NCI-H748 (cell line): ENCODE measurements at regions not wholly inside any gene's neighbourhood (a gene's known extent, or its start where the extent isn't known, plus 50 kb on each side); places are given as distances from the start of the nearest gene placed in this dataset.
A peak's percentile ranks its signal among the peaks of the same experiment; 100 is the strongest.
"Not testable (repeated sequence)": the region's sequence is repeated elsewhere in the genome, so short reads cannot be mapped to it uniquely, and the experiment has no call there.

Experiments
- DNase-seq: peaks from one replicate; lab custom pipeline; 2025; ENCODE audit not compliant: unreplicated experiment; lab: John Stamatoyannopoulos, UW

DNA sequence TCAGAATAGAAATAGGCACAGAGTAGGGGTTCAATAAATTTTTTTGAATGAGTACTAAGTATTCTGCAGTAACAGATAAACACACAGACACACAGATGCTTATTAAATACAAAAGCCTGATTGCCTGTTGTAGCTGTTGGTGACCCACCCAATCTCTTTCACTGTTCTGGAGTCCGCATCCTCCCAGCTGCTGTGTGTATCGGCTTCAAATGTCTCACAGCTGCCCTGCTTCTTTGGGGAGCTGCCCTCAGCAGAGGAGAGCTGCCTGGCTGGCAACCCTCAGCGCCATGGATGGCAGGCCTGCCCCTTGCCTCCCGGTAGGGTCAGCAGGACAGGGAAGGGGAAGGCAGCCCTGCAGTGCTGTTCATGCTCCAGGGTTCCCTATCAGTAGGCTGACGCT, 50.5 kb upstream of the PRNP start:
- DNase-seq = no peak

- DNase-seq = no peak
Measured at GRCh38 chr20:4635342-4635741, 50.9 kb upstream of the PRNP start.

DNA sequence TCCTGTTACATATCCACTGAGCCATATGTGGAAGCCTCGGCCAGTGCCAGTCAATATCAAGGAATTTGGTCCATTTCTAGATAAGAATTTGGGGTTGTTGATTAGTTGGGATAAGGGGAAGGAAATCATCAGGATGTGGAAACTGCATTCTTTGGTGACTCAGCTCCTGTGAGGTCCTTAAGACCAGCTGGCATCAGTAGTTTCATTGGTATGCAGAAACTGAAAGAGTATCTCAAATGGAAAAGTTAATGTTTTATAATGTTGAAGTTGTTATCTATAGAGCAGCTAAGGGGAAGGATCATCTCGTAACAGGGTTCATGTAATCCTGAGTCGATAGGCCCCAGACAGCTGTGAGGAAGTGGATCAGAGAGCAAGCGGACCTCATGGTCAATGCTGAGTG, 52.5 kb upstream of the PRNP start:
- no peak for DNase-seq

GRCh38 chr20:4633379-4633778, 52.9 kb upstream of the PRNP start:
- no peak for DNase-seq

GRCh38 chr20:4632876-4633275, 53.4 kb upstream of the PRNP start:
- no peak for DNase-seq

DNA sequence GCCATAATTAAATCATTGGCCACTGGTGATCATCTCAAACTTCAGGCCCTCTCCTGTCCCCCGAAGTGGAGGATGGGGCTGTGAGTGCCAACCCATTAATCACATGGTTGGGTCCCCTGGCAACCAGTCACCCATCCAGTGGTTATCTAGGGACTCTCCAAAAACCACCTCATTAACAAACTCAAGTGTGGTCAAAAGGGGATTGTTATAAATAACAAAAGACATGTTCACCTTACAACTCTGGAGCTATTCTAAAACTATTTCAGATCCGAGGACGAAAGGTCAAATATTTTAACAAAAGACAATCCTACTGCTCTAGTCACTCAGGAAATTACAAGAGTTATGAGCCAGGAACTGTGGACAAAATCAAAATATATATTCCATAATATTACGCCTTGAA, 60.0 kb upstream of the PRNP start:
- no peak for DNase-seq

DNA sequence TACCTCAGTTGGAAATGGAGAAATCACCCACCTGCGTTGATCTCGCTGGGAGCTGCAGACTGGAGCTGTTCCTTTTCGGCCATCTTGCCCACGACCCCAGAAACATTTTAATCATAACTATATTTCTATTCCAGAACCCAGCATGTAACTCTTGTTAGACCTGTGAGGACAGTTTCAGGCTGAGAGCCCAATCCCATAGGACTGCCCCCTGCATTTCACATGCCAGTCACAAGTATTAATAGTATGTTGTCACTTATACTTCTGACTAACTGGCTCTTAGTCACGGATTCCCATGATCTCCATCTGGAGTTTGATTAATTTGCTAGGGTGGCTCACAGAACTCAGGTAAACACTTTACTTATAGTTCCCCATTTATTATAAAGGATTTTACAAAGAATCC, 60.6 kb upstream of the PRNP start:
- no peak for DNase-seq

DNA sequence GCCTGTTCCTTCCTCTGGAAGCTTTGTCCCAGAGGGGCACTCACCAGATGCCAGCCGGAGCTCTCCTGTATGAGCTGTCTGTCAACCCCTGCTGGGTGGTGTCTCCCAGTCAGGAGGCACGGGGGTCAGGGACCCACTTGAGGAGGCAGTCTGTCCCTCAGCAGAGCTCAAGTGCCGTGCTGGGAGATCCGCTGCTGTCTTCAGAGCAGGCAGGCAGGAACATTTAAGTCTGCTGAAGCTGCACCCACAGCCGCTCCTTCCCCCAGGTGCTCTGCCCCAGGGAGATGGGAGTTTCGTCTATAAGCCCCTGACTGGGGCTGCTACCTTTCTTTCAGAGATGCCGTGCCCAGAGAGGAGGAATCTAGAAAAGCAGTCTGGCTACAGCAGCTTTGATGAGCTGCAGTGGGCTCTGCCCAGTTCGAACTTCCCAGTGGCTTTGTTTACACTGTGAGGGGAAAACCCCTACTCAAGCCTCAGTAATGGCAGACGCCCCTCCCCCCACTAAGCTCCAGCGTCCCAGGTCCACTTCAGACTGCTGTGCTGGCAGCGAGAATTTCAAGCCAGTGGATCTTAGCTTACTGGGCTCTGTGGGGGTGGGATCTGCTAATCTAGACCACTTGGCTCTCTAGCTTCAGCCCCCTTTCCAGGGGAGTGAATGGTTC, 61.5 kb upstream of the PRNP start:
- peak; percentile 28 for DNase-seq

DNA sequence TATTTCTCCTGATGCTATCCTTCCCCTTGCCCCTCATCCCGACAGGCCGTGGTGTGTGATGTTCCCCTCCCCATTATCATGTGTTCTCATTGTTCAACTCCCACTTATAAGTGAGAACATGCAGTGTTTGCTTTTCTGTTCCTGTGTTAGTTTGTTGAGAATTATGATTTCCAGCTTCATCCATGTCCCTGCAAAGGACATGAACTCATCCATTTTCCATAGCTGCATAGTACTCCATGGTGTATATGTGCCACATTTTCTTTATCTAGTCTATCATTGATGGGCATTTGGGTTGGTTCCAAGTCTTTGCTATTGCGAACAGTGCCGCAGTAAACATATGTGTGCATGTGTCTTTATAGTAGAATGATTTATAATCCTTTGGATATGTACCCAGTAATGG, 67.1 kb upstream of the PRNP start:
- not testable (repeated sequence) for DNase-seq

- DNase-seq = no peak
Measured at GRCh38 chr20:4617484-4617883, 68.8 kb upstream of the PRNP start.

GRCh38 chr20:4617019-4617418, 69.2 kb upstream of the PRNP start:
- no peak for DNase-seq

DNA sequence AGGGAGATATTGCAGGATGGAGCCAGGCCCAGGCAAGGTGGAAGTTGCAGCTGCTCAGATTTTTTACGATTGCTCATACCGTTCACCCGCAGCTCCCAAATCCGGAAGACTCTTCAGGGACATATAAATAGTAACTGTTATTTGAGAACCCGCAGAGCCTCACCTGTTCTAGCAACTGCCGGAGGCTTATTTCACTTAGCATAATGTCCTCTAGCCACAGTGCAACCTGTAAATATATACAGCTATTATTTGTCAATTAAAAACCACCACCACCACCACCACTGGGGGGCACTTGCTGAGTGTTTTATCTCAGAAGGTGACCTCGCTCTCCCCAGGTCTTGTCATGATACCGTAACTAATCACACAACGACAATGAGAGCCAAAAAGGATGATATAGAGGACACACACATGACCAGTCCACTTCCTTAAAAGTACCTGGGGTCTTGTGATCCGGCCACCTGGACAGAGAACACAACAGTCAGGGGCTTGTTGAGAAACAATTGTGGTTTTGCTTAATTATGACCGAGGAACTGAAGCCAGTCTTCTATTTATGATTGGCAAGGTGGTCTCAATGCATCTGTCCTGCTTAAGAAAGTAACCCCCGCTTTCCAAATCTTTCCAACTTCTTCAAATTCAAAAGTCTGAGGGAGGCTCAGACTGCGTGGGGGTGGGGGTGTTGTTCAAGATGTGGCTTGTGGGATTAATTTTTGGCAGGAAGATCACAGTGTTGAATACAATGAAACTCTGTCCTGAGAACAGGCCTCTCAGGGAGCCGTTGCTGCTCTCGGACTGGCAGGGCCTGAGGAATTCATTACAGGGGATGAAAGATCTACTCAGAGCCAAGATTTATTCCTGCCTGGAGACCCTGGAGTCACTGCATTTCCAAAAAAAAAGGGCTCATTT, 72.3 kb upstream of the PRNP start:
- DNase-seq = peak; percentile 86

DNA sequence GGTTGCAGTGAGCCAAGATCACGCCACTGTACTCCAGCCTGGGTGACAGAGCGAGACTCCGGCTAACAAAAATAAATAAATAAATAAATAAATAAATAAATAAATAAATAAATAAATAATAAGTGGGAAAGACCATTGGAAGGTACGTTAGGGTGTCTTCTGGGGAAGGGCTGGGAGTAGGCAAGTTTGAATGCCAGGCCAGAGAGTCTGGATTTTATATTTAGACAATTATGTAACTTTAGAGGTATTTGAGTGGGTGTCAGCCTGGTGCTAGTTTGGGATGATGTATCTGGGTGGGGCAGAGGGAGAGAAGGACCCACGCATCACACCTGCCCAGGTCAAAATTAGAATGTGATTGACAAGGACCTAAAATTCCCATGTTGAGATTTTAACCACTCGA, 73.1 kb upstream of the PRNP start:
- no peak for DNase-seq

- no peak for DNase-seq
Measured at GRCh38 chr20:4610871-4611270, 75.4 kb upstream of the PRNP start.

GRCh38 chr20:4609511-4609910, 76.7 kb upstream of the PRNP start:
- DNase-seq = no peak

GRCh38 chr20:4608861-4609260, 77.4 kb upstream of the PRNP start:
- no peak for DNase-seq

- DNase-seq = peak; percentile 79
Measured at GRCh38 chr20:4607287-4607713, 79.0 kb upstream of the PRNP start.

- DNase-seq = no peak
Measured at GRCh38 chr20:4606051-4606450, 80.2 kb upstream of the PRNP start.

- DNase-seq = no peak
Measured at GRCh38 chr20:4605166-4605565, 81.1 kb upstream of the PRNP start.

DNA sequence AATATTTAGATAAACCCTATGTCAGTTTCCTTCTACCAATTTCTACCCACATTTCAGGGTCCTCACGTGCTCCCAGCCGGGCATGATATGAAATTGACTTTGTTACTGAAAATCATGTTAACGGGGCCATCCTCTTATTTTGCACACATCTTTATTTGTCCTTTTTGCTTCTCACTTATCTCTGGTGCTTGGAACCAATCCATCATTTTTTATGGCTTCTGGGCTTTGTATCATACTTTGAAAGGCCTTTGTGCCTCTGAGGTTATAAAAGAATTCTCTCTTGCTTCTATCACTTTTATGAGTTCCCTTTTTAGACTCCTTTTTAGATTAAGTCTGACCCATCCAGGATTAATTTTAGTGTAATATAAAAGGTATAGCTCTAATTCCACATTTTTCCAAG, 81.7 kb upstream of the PRNP start:
- no peak for DNase-seq

GRCh38 chr20:4603724-4604123, 82.5 kb upstream of the PRNP start:
- DNase-seq = no peak

- DNase-seq = no peak
Measured at GRCh38 chr20:4602297-4602631, 84.0 kb upstream of the PRNP start.
